ENCODE measurements at regions not wholly inside any gene's neighbourhood (a gene's known extent, or its start where the extent isn't known, plus 50 kb on each side); places are given as distances from the start of the nearest gene placed in this dataset.

GRCh38 chr5:12313602-12314001, 409.4 kb upstream of the CTNND2 start:
- no peak for DNase-seq

- DNase-seq = no peak
These were observed 408.1 kb upstream of the CTNND2 start for GRCh38 chr5:12312343-12312742.

- no peak for DNase-seq
These were observed 389.9 kb upstream of the CTNND2 start for GRCh38 chr5:12294151-12294550.

GRCh38 chr5:12292610-12293204, 388.5 kb upstream of the CTNND2 start:
- DNase-seq = no peak

- no peak for DNase-seq
These were observed 380.4 kb upstream of the CTNND2 start for GRCh38 chr5:12284604-12285003.

GRCh38 chr5:12277504-12278192, 373.4 kb upstream of the CTNND2 start:
- DNase-seq = no peak

GRCh38 chr5:12274236-12274635, 370.0 kb upstream of the CTNND2 start:
- DNase-seq = no peak

GRCh38 chr5:12272389-12272788, 368.1 kb upstream of the CTNND2 start:
- peak; percentile 1 for DNase-seq

- no peak for DNase-seq
These were observed 366.7 kb upstream of the CTNND2 start for GRCh38 chr5:12270914-12271313.

- DNase-seq = no peak
These were observed 364.9 kb upstream of the CTNND2 start for GRCh38 chr5:12269164-12269563.

- DNase-seq = no peak
These were observed 354.3 kb upstream of the CTNND2 start for GRCh38 chr5:12258549-12258948.

GRCh38 chr5:12250454-12250853, 346.2 kb upstream of the CTNND2 start:
- no peak for DNase-seq

GRCh38 chr5:12248831-12249230, 344.6 kb upstream of the CTNND2 start:
- DNase-seq = no peak

GRCh38 chr5:12246036-12246435, 341.8 kb upstream of the CTNND2 start:
- no peak for DNase-seq

GRCh38 chr5:12245429-12245828, 341.2 kb upstream of the CTNND2 start:
- DNase-seq = no peak

GRCh38 chr5:12242950-12243888, 339.0 kb upstream of the CTNND2 start:
- no peak for DNase-seq

GRCh38 chr5:12237837-12238575, 333.8 kb upstream of the CTNND2 start:
- no peak for DNase-seq

- no peak for DNase-seq
These were observed 326.4 kb upstream of the CTNND2 start for GRCh38 chr5:12230659-12231058.

- no peak for DNase-seq
These were observed 312.8 kb upstream of the CTNND2 start for GRCh38 chr5:12217039-12217438.

GRCh38 chr5:12214267-12215015, 310.2 kb upstream of the CTNND2 start:
- no peak for DNase-seq

GRCh38 chr5:12208366-12209100, 304.3 kb upstream of the CTNND2 start:
- no peak for DNase-seq

- no peak for DNase-seq
These were observed 300.5 kb upstream of the CTNND2 start for GRCh38 chr5:12204761-12205160.

Data from NCI-H2171 (cell line).